GM18867 (cell line): ENCODE measurements at regions not wholly inside any gene's neighbourhood (a gene's known extent, or its start where the extent isn't known, plus 50 kb on each side); places are given as distances from the start of the nearest gene placed in this dataset.
"Not testable (repeated sequence)": the region's sequence is repeated elsewhere in the genome, so short reads cannot be mapped to it uniquely, and the experiment has no call there.

Experiments used
- ATAC-seq: cut with Tn5 transposase; IDR thresholded peaks from one replicate; pipeline ENCODE4 v1.9.1; 2021; ENCODE audit warnings: mild to moderate bottlenecking, moderate library complexity; ENCODE audit not compliant: unreplicated experiment

GRCh38 chr4:18698119-18698883 is 676.7 kb upstream of the LCORL start:
- peak; percentile 77 for ATAC-seq

GRCh38 chr4:18695733-18696527 is 674.4 kb upstream of the LCORL start:
- no peak for ATAC-seq

GRCh38 chr4:18691431-18692200 is 670.1 kb upstream of the LCORL start:
- no peak for ATAC-seq

- ATAC-seq: no peak
Observed at GRCh38 chr4:18690291-18690955, 668.9 kb upstream of the LCORL start.

- peak; percentile 85 for ATAC-seq
Observed at GRCh38 chr4:18689308-18690115, 668.0 kb upstream of the LCORL start.

GRCh38 chr4:18688351-18688750 is 666.8 kb upstream of the LCORL start:
- not testable (repeated sequence) for ATAC-seq

GRCh38 chr4:18686338-18687037 is 664.9 kb upstream of the LCORL start:
- no peak for ATAC-seq

- ATAC-seq: no peak
Observed at GRCh38 chr4:18684932-18685331, 663.4 kb upstream of the LCORL start.

- no peak for ATAC-seq
Observed at GRCh38 chr4:18676526-18676915, 655.0 kb upstream of the LCORL start.

- no peak for ATAC-seq
Observed at GRCh38 chr4:18675586-18676525, 654.3 kb upstream of the LCORL start.

- ATAC-seq: no peak
Observed at GRCh38 chr4:18670034-18670433, 648.5 kb upstream of the LCORL start.

GRCh38 chr4:18669390-18669789 is 647.8 kb upstream of the LCORL start:
- no peak for ATAC-seq

- no peak for ATAC-seq
Observed at GRCh38 chr4:18666322-18666721, 644.8 kb upstream of the LCORL start.

- ATAC-seq: no peak
Observed at GRCh38 chr4:18664171-18664570, 642.6 kb upstream of the LCORL start.

- no peak for ATAC-seq
Observed at GRCh38 chr4:18645351-18645750, 623.8 kb upstream of the LCORL start.

GRCh38 chr4:18641334-18641733 is 619.8 kb upstream of the LCORL start:
- ATAC-seq: no peak

GRCh38 chr4:18638031-18638430 is 616.5 kb upstream of the LCORL start:
- ATAC-seq: no peak

GRCh38 chr4:18636001-18636585 is 614.5 kb upstream of the LCORL start:
- ATAC-seq: no peak
